HG03460 (cell line): ENCODE measurements at regions not wholly inside any gene's neighbourhood (a gene's known extent, or its start where the extent isn't known, plus 50 kb on each side); places are given as distances from the start of the nearest gene placed in this dataset.
"Not testable (repeated sequence)": the region's sequence is repeated elsewhere in the genome, so short reads cannot be mapped to it uniquely, and the experiment has no call there.

Experiments
- ATAC-seq: cut with Tn5 transposase; IDR thresholded peaks from one replicate; pipeline ENCODE4 v1.9.1; 2021; ENCODE audit not compliant: unreplicated experiment

GRCh38 chr4:27075603-27076002 is 215.0 kb downstream of the STIM2 start:
- ATAC-seq, result not testable (repeated sequence)

- no peak for ATAC-seq
Observed at GRCh38 chr4:27078934-27079455, 218.4 kb downstream of the STIM2 start.

- peak; percentile 81 for ATAC-seq
Observed at GRCh38 chr4:27081675-27082586, 221.3 kb downstream of the STIM2 start.

- ATAC-seq, result no peak
Observed at GRCh38 chr4:27082776-27083175, 222.1 kb downstream of the STIM2 start.

- ATAC-seq, result no peak
Observed at GRCh38 chr4:27084685-27085361, 224.2 kb downstream of the STIM2 start.

GRCh38 chr4:27085396-27085795 is 224.8 kb downstream of the STIM2 start:
- ATAC-seq, result no peak

- ATAC-seq, result no peak
Observed at GRCh38 chr4:27087306-27088045, 226.8 kb downstream of the STIM2 start.

GRCh38 chr4:27088491-27088890 is 227.8 kb downstream of the STIM2 start:
- ATAC-seq, result no peak

- no peak for ATAC-seq
Observed at GRCh38 chr4:27089186-27089585, 228.5 kb downstream of the STIM2 start.

- no peak for ATAC-seq
Observed at GRCh38 chr4:27090406-27090805, 229.8 kb downstream of the STIM2 start.

- ATAC-seq, result no peak
Observed at GRCh38 chr4:27094224-27094623, 233.6 kb downstream of the STIM2 start.

- no peak for ATAC-seq
Observed at GRCh38 chr4:27094783-27095182, 234.1 kb downstream of the STIM2 start.

- no peak for ATAC-seq
Observed at GRCh38 chr4:27096142-27096824, 235.6 kb downstream of the STIM2 start.

- no peak for ATAC-seq
Observed at GRCh38 chr4:27098034-27098433, 237.4 kb downstream of the STIM2 start.

- no peak for ATAC-seq
Observed at GRCh38 chr4:27100713-27101112, 240.1 kb downstream of the STIM2 start.

GRCh38 chr4:27101126-27101525 is 240.5 kb downstream of the STIM2 start:
- no peak for ATAC-seq

- ATAC-seq, result no peak
Observed at GRCh38 chr4:27101561-27101960, 240.9 kb downstream of the STIM2 start.

GRCh38 chr4:27111627-27112026 is 251.0 kb downstream of the STIM2 start:
- ATAC-seq, result no peak

- no peak for ATAC-seq
Observed at GRCh38 chr4:27112587-27112986, 251.9 kb downstream of the STIM2 start.

GRCh38 chr4:27115221-27115620 is 254.6 kb downstream of the STIM2 start:
- no peak for ATAC-seq

GRCh38 chr4:27117453-27117852 is 256.8 kb downstream of the STIM2 start:
- ATAC-seq, result no peak
